RPMI8226 (cell line): ENCODE measurements at regions not wholly inside any gene's neighbourhood (a gene's known extent, or its start where the extent isn't known, plus 50 kb on each side); places are given as distances from the start of the nearest gene placed in this dataset.
"Not testable (repeated sequence)": the region's sequence is repeated elsewhere in the genome, so short reads cannot be mapped to it uniquely, and the experiment has no call there.

Experiments used
- DNase-seq: peaks from one replicate; pipeline ENCODE4 v3.0.0-alpha.2; 2015

- no peak for DNase-seq
Observed at GRCh38 chr11:95641495-95641894, 148.1 kb downstream of the FAM76B start.

- no peak for DNase-seq
Observed at GRCh38 chr11:95638501-95638900, 151.1 kb downstream of the FAM76B start.

GRCh38 chr11:95625164-95625900 is 164.2 kb downstream of the FAM76B start:
- DNase-seq: no peak

- no peak for DNase-seq
Observed at GRCh38 chr11:95616256-95616804, 173.3 kb downstream of the FAM76B start.

- DNase-seq: no peak
Observed at GRCh38 chr11:95611827-95612226, 177.8 kb downstream of the FAM76B start.

GRCh38 chr11:95610185-95610584 is 179.4 kb downstream of the FAM76B start:
- not testable (repeated sequence) for DNase-seq

- DNase-seq: no peak
Observed at GRCh38 chr11:95608093-95608492, 181.5 kb downstream of the FAM76B start.

- DNase-seq: no peak
Observed at GRCh38 chr11:95606824-95607223, 182.8 kb downstream of the FAM76B start.

GRCh38 chr11:95605271-95605940 is 184.2 kb downstream of the FAM76B start:
- no peak for DNase-seq

- no peak for DNase-seq
Observed at GRCh38 chr11:95599959-95600586, 189.5 kb downstream of the FAM76B start.

GRCh38 chr11:95595973-95596489 is 193.6 kb downstream of the FAM76B start:
- no peak for DNase-seq

GRCh38 chr11:95595541-95595940 is 194.0 kb downstream of the FAM76B start:
- DNase-seq: no peak

GRCh38 chr11:95593111-95593510 is 196.5 kb downstream of the FAM76B start:
- DNase-seq: peak; percentile 19

- peak; percentile 67 for DNase-seq
Observed at GRCh38 chr11:95592471-95592870, 197.1 kb downstream of the FAM76B start.

- peak; percentile 56 for DNase-seq
Observed at GRCh38 chr11:95589893-95590612, 199.5 kb downstream of the FAM76B start.

- no peak for DNase-seq
Observed at GRCh38 chr11:95588821-95589220, 200.8 kb downstream of the FAM76B start.

GRCh38 chr11:95586661-95587060 is 202.9 kb downstream of the FAM76B start:
- no peak for DNase-seq

GRCh38 chr11:95586155-95586554 is 203.4 kb downstream of the FAM76B start:
- no peak for DNase-seq

GRCh38 chr11:95585752-95586077 is 203.9 kb downstream of the FAM76B start:
- DNase-seq: no peak

GRCh38 chr11:95585069-95585751 is 204.4 kb downstream of the FAM76B start:
- DNase-seq: no peak

GRCh38 chr11:95584589-95584988 is 205.0 kb downstream of the FAM76B start:
- no peak for DNase-seq

- no peak for DNase-seq
Observed at GRCh38 chr11:95584180-95584579, 205.4 kb downstream of the FAM76B start.
